GM12878 (cell line): ENCODE measurements at regions not wholly inside any gene's neighbourhood (a gene's known extent, or its start where the extent isn't known, plus 50 kb on each side); places are given as distances from the start of the nearest gene placed in this dataset.

ENCODE experiments used
- ASH2L ChIP-seq: fragments of 300-600, 200-600 bp; sonication (generic); IDR thresholded peaks from 2 replicates; pipeline ENCODE4 v1.6.1; 2017; ENCODE audit warnings: low read depth, mild to moderate bottlenecking, borderline replicate concordance
- CTCF ChIP-seq, 3 experiments: IDR thresholded peaks in 2 of 3; conservative IDR thresholded peaks in 1 of 3; 2 replicates each; pipeline ENCODE4 v1.5.1; 2011; ENCODE audit warnings: low read depth in 3 of 3, low read length in 3 of 3, mild to moderate bottlenecking in 3 of 3, control low read depth in 2 of 3, moderate library complexity in 2 of 3, inconsistent platforms in 1 of 3, mixed read lengths in 1 of 3; ENCODE audit not compliant: control insufficient read depth in 2 of 3, insufficient read depth in 1 of 3; ENCODE audit errors: extremely low read depth in 1 of 3
- FOS ChIP-seq: IDR thresholded peaks from 3 replicates; pipeline ENCODE4 v1.6.1; 2011; ENCODE audit warnings: borderline replicate concordance; ENCODE audit not compliant: insufficient read length; ENCODE audit errors: extremely low read depth
- IRF3 ChIP-seq: fragments of 450-650 bp; IDR thresholded peaks from 2 replicates; pipeline ENCODE4 v1.6.1; 2014; ENCODE audit warnings: mild to moderate bottlenecking
- NFYA ChIP-seq: IDR thresholded peaks from 2 replicates; pipeline ENCODE4 v1.6.1; 2011; ENCODE audit warnings: low read depth, mild to moderate bottlenecking, low read length, improper control_type of control experiment, borderline replicate concordance
- POLR2AphosphoS5 ChIP-seq: IDR thresholded peaks from 2 replicates; pipeline ENCODE4 v1.6.1; 2011; ENCODE audit warnings: mild to moderate bottlenecking, low read length, inconsistent platforms
- RELB ChIP-seq: fragments of 450-650 bp; IDR thresholded peaks from 2 replicates; pipeline ENCODE4 v1.6.1; 2017; ENCODE audit warnings: low read depth, mild to moderate bottlenecking, moderate library complexity
- SREBF1 ChIP-seq: IDR thresholded peaks from 2 replicates; pipeline ENCODE4 v1.6.1; 2012; ENCODE audit warnings: mild to moderate bottlenecking, low read length
- ZBTB11 ChIP-seq: fragments of 450-650 bp; formaldehyde crosslinking; IDR thresholded peaks from 2 replicates; pipeline ENCODE4 v1.5.0; 2022; ENCODE audit warnings: mild to moderate bottlenecking, missing genetic modification characterization
- ZBTB33 ChIP-seq: fragments of 450-650 bp; IDR thresholded peaks from 2 replicates; pipeline ENCODE4 v1.6.1; 2017; ENCODE audit warnings: mild to moderate bottlenecking

GRCh38 chr5:120402606-120403005, 61.5 kb upstream of the PRR16 start (continued):
- TF ChIP-seq ZBTB33 (no peak), CTCF (IDR thresholded peaks at IDR 0.05 in 2 of 3, conservative IDR thresholded peaks at IDR 0.05 in 1 of 3; ENCODE audit: control insufficient read depth in 2 of 3, extremely low read depth in 1 of 3, insufficient read depth in 1 of 3, low read depth in 3 of 3, low read length in 3 of 3) (no peak), FOS (no peak), IRF3 (no peak), POLR2AphosphoS5 (no peak), NFYA (no peak), RELB (no peak), SREBF1 (no peak), ASH2L (no peak), ZBTB11 (no peak)
